ENCODE measurements at regions not wholly inside any gene's neighbourhood (a gene's known extent, or its start where the extent isn't known, plus 50 kb on each side); places are given as distances from the start of the nearest gene placed in this dataset.

- Histone ChIP-seq H3K4me1 (ENCODE audit: control insufficient read depth in 4 of 4, insufficient read depth in 4 of 4, low read length in 3 of 4) (no peaks in the 10 kb centered on the region), H3K9me3 (ENCODE audit: control insufficient read depth in 4 of 4, low read length in 3 of 4) (no peaks in the 10 kb centered on the region), H3K27me3 (ENCODE audit: control insufficient read depth in 4 of 4, insufficient read depth in 4 of 4, low read length in 3 of 4) (no peaks in the 10 kb centered on the region), H3K4me3 (ENCODE audit: low read depth in 1 of 3, low read length in 3 of 3) (no peak overlapping the region), H3K9ac (ENCODE audit: low read depth in 1 of 2, low read length in 2 of 2) (no peak overlapping the region), H3K36me3 (ENCODE audit: control insufficient read depth in 4 of 4, insufficient read depth in 3 of 4, low read depth in 1 of 4, low read length in 3 of 4) (no peaks in the 10 kb centered on the region), H3K27ac (ENCODE audit: low read depth in 1 of 2, low read length in 2 of 2) (no peak overlapping the region)
- no peak for TF ChIP-seq JUND (IDR thresholded peaks at IDR 0.05)
- no peak for TF ChIP-seq CTCF (IDR thresholded peaks at IDR 0.05; ENCODE audit: low read depth, low read length, missing input control)
- TF ChIP-seq FOXA1 (IDR thresholded peaks at IDR 0.05): no peak
- no peak for TF ChIP-seq EGR1 (IDR thresholded peaks at IDR 0.05; ENCODE audit: low read depth in 2 of 2)
- no peak for TF ChIP-seq NR2F2 (IDR thresholded peaks at IDR 0.05)
- no peak for TF ChIP-seq HNF4A (conservative IDR thresholded peaks at IDR 0.05)
- TF ChIP-seq ZBTB33 (IDR thresholded peaks at IDR 0.05): no peak
- no peak for TF ChIP-seq YY1 (IDR thresholded peaks at IDR 0.05)
- no peak for TF ChIP-seq TAF1 (conservative IDR thresholded peaks at IDR 0.05)
- TF ChIP-seq HNF4G (IDR thresholded peaks at IDR 0.05): no peak
- no peak for TF ChIP-seq RXRA (IDR thresholded peaks at IDR 0.05)
- TF ChIP-seq RAD21 (IDR thresholded peaks at IDR 0.05): no peak
- TF ChIP-seq GABPA (IDR thresholded peaks at IDR 0.05 in 1 of 2, conservative IDR thresholded peaks at IDR 0.05 in 1 of 2): no peak
- TF ChIP-seq ATF3 (IDR thresholded peaks at IDR 0.05): no peak
- TF ChIP-seq FOXA2 (IDR thresholded peaks at IDR 0.05): no peak
- no peak for TF ChIP-seq SP1 (IDR thresholded peaks at IDR 0.05)
- TF ChIP-seq, protein P1, sequence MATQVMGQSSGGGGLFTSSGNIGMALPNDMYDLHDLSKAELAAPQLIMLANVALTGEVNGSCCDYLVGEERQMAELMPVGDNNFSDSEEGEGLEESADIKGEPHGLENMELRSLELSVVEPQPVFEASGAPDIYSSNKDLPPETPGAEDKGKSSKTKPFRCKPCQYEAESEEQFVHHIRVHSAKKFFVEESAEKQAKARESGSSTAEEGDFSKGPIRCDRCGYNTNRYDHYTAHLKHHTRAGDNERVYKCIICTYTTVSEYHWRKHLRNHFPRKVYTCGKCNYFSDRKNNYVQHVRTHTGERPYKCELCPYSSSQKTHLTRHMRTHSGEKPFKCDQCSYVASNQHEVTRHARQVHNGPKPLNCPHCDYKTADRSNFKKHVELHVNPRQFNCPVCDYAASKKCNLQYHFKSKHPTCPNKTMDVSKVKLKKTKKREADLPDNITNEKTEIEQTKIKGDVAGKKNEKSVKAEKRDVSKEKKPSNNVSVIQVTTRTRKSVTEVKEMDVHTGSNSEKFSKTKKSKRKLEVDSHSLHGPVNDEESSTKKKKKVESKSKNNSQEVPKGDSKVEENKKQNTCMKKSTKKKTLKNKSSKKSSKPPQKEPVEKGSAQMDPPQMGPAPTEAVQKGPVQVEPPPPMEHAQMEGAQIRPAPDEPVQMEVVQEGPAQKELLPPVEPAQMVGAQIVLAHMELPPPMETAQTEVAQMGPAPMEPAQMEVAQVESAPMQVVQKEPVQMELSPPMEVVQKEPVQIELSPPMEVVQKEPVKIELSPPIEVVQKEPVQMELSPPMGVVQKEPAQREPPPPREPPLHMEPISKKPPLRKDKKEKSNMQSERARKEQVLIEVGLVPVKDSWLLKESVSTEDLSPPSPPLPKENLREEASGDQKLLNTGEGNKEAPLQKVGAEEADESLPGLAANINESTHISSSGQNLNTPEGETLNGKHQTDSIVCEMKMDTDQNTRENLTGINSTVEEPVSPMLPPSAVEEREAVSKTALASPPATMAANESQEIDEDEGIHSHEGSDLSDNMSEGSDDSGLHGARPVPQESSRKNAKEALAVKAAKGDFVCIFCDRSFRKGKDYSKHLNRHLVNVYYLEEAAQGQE (IDR thresholded peaks at IDR 0.05): no peak
- TF ChIP-seq, protein P2, sequence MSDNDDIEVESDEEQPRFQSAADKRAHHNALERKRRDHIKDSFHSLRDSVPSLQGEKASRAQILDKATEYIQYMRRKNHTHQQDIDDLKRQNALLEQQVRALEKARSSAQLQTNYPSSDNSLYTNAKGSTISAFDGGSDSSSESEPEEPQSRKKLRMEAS (IDR thresholded peaks at IDR 0.05): no peak
- DNase-seq (ENCODE audit: low spot score): no peak
Observed at GRCh38 chr1:237959838-237960237, 69.1 kb upstream of the ZP4 start.
